ENCODE measurements at regions not wholly inside any gene's neighbourhood (a gene's known extent, or its start where the extent isn't known, plus 50 kb on each side); places are given as distances from the start of the nearest gene placed in this dataset.

GRCh38 chr12:58818546-58818945, 101.8 kb downstream of the LRIG3 start:
- FAIRE-seq: no peak

GRCh38 chr12:58819345-58819744, 101.0 kb downstream of the LRIG3 start:
- no peak for FAIRE-seq

GRCh38 chr12:58819985-58820384, 100.3 kb downstream of the LRIG3 start:
- FAIRE-seq: no peak
